ENCODE measurements at regions not wholly inside any gene's neighbourhood (a gene's known extent, or its start where the extent isn't known, plus 50 kb on each side); places are given as distances from the start of the nearest gene placed in this dataset.
"Not testable (repeated sequence)": the region's sequence is repeated elsewhere in the genome, so short reads cannot be mapped to it uniquely, and the experiment has no call there.

DNA sequence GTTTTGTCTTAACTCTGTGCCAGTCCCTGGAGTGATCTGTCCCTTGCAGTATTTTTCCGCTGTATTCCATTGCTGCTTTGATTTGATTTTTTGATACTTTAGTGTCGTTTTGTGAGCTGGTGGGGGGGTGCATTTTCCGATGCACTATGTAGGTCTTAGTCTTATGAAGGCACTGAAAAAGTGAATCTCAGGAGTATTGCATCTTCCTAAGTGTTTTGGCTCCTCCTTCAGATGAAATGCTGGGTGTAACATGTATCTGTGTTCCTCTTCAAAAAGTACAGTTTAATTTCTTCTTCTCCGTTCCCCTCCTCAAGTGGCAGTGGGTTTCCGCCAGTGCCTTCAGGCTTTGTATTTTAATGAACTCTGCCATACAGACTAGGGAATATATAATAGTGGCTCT is 580.7 kb upstream of the GJE1 start:
- in situ Hi-C loops (cut with HindIII; ENCODE audit: low sequenced_read_pairs): no loop called here
- no peak for DNase-seq (ENCODE audit: low spot score)

DNA sequence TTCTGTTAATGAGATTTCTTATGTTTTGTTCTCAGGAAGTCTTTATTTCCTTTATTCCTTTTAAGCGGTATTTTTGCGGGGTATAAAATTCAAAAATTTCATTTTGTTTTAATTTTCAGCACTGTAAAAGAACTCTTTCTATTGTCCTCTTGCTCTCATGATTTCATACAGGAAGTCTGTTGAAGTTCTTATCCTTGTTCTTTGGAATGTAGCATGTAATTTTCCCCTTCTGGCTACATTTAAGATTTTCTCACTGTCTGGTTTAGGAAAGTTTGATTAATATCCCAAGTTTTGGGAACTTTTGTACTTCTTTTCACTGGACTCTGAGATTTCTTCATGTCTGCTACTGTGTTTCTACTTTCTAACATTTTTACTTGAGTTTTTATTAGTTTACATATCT is 581.4 kb upstream of the GJE1 start:
- no peak for DNase-seq (ENCODE audit: low spot score)
- in situ Hi-C loops (cut with HindIII; ENCODE audit: low sequenced_read_pairs): no loop called here

DNA sequence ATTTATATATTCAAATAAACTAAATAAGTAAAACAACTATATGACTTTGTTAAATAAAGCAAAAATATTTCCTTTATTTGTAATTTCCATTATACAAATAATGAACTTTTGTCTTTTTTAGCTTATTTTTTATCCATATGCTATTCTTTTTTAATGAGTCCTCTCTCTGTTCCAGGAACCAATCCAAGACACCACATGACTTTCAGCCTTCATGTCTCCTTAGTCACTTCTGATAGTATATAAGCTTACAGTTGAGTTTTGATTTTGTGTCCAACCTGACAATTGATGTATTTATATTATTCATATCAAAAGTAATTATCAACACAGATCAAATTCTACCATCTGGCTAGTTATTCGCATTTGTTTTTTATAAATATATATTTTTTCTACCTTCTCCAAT is 582.3 kb upstream of the GJE1 start:
- no peak for DNase-seq (ENCODE audit: low spot score)
- in situ Hi-C loops (cut with HindIII; ENCODE audit: low sequenced_read_pairs): no loop called here

GRCh38 chr6:141548966-141549365 is 583.8 kb upstream of the GJE1 start:
- in situ Hi-C loops (cut with HindIII; ENCODE audit: low sequenced_read_pairs): no loop called here
- no peak for DNase-seq (ENCODE audit: low spot score)

GRCh38 chr6:141541581-141542324 is 591.0 kb upstream of the GJE1 start:
- DNase-seq (ENCODE audit: low spot score): no peak
- in situ Hi-C loops (cut with HindIII; ENCODE audit: low sequenced_read_pairs): no loop called here

- DNase-seq (ENCODE audit: low spot score): no peak
- in situ Hi-C loops (cut with HindIII; ENCODE audit: low sequenced_read_pairs): no loop called here
Observed at GRCh38 chr6:141540207-141540606, 592.5 kb upstream of the GJE1 start.

- DNase-seq (ENCODE audit: low spot score): no peak
- in situ Hi-C loops (cut with HindIII; ENCODE audit: low sequenced_read_pairs): no loop called here
Observed at GRCh38 chr6:141539617-141540016, 593.1 kb upstream of the GJE1 start.

- in situ Hi-C loops (cut with HindIII; ENCODE audit: low sequenced_read_pairs): no loop called here
- DNase-seq (ENCODE audit: low spot score): no peak
Observed at GRCh38 chr6:141532211-141532610, 600.5 kb upstream of the GJE1 start.

GRCh38 chr6:141531040-141531439 is 601.7 kb upstream of the GJE1 start:
- in situ Hi-C loops (cut with HindIII; ENCODE audit: low sequenced_read_pairs): no loop called here
- no peak for DNase-seq (ENCODE audit: low spot score)

GRCh38 chr6:141528596-141528995 is 604.1 kb upstream of the GJE1 start:
- DNase-seq (ENCODE audit: low spot score): no peak
- in situ Hi-C loops (cut with HindIII; ENCODE audit: low sequenced_read_pairs): no loop called here

DNA sequence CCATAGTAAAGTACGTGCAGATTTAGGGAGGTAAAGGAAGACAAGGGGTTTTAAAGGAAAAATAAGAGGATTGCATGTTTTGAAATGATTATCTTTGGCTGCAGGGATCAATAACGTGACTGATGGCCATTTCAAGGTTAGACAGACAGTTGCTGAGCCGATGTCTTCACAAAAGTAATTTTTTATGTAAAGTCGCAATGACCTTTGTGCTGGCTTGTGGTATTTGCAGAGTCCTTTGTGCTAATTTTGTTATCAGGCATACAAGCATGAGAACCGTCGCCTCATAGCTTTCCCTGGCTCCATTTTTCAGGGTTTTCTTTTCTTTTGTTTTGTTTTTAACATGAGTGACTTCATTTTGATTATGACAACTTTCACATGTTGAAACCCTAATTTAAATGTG is 605.7 kb upstream of the GJE1 start:
- no peak for DNase-seq (ENCODE audit: low spot score)
- in situ Hi-C loops (cut with HindIII; ENCODE audit: low sequenced_read_pairs): no loop called here

DNA sequence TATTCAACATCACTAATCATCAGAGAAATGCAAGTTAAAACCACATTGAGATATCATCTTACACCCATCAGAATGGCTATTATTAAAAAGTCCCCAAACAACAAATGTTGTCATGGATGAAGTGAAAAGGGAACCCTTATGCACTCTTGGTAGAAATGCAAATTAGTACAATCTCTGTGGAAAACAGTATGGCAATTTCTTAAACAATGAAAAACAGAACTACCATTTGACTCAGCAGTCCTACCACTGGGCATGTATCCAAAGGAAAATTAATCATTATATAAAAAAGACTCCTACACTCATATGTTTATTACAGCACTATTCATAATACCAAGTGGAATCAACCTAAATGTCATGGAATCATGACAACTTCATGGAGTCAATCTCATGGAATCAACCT is 611.3 kb upstream of the GJE1 start:
- no peak for DNase-seq (ENCODE audit: low spot score)
- in situ Hi-C loops (cut with HindIII; ENCODE audit: low sequenced_read_pairs): no loop called here

GRCh38 chr6:141513830-141514229 is 618.9 kb upstream of the GJE1 start:
- in situ Hi-C loops (cut with HindIII; ENCODE audit: low sequenced_read_pairs): no loop called here
- DNase-seq (ENCODE audit: low spot score): no peak

GRCh38 chr6:141510803-141511202 is 621.9 kb upstream of the GJE1 start:
- in situ Hi-C loops (cut with HindIII; ENCODE audit: low sequenced_read_pairs): no loop called here
- no peak for DNase-seq (ENCODE audit: low spot score)

GRCh38 chr6:141506062-141506461 is 626.7 kb upstream of the GJE1 start:
- in situ Hi-C loops (cut with HindIII; ENCODE audit: low sequenced_read_pairs); DNase-seq (ENCODE audit: low spot score): not testable (repeated sequence)

DNA sequence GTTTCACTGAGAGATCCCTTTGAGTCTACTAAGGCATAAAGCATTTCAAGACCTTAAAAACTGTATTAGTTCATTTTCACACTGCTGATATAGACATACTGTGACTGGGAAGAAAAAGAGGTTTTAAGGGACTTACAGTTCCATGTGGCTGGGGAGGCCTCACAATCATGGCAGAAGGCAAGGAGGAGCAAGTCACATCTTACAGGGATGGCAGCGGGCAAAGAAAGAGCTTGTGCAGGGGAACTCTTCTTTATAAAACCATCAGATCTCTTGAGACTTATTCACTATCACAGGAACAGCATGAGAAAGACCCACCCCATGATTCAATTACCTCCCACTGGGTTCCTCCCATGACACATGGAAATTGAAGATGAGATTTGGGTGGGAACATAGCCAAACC is 628.4 kb upstream of the GJE1 start:
- DNase-seq (ENCODE audit: low spot score); in situ Hi-C loops (cut with HindIII; ENCODE audit: low sequenced_read_pairs): not testable (repeated sequence)

GRCh38 chr6:141501616-141502015 is 631.1 kb upstream of the GJE1 start:
- in situ Hi-C loops (cut with HindIII; ENCODE audit: low sequenced_read_pairs): no loop called here
- no peak for DNase-seq (ENCODE audit: low spot score)

GRCh38 chr6:141498977-141499376 is 633.7 kb upstream of the GJE1 start:
- no peak for DNase-seq (ENCODE audit: low spot score)
- in situ Hi-C loops (cut with HindIII; ENCODE audit: low sequenced_read_pairs): no loop called here

DNA sequence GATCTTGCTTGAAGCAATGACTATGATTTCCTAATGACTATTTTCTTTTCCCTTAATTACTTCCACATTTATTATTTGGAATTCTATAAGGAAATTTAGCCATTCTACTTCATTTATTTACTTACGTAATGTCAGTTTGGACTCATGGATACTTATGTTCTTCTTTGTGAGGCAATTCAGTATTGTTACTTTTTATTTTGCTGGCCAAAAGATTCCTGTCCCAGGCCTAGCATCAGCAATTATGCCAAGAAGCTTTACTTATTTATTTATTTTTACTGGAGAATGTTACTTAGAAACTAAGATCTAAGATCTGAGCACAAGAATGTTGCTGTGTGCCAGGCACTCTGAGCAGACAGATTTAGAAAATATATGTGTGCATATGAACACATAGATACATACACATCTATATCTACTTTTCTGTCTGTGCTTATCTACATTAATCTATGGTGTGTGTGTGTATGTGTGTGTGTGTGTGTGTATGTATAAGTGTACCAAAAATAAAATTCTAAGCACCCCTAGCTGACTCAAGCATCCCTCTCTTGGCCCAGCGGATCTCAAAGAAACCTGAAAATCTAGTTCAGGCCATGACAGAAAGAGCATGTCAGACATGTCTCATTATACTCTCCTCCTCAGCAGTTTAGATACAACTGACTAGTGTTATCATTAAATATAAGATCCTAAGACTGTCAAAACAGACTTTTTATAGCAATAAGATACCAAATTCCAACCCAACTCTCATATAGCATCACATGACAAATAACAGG is 640.0 kb upstream of the GJE1 start:
- no peak for DNase-seq (ENCODE audit: low spot score)
- in situ Hi-C loops (cut with HindIII; ENCODE audit: low sequenced_read_pairs): no loop called here

- in situ Hi-C loops (cut with HindIII; ENCODE audit: low sequenced_read_pairs): no loop called here
- no peak for DNase-seq (ENCODE audit: low spot score)
Observed at GRCh38 chr6:141491684-141492083, 641.0 kb upstream of the GJE1 start.

DNA sequence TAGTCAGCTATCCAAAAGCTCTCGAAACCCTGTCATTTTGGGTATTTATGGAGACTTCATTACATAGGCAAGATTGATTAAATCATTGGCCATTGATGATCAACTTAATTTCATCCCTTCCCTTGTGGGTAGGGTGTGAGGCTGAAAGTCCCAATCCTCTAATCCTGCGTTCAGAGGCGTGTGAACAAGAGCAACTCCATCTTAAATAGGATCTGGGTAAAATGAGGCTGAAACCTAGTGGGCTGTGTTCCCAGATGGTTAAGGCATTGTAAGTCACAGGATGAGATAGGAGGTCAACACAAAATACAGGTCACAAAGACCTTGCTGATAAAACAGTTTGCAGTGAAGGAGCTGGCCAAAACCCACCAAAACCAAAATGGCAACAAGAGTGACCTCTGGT is 641.7 kb upstream of the GJE1 start:
- in situ Hi-C loops (cut with HindIII; ENCODE audit: low sequenced_read_pairs): no loop called here
- no peak for DNase-seq (ENCODE audit: low spot score)
